Karpas-422 (cell line): ENCODE measurements at regions not wholly inside any gene's neighbourhood (a gene's known extent, or its start where the extent isn't known, plus 50 kb on each side); places are given as distances from the start of the nearest gene placed in this dataset.

Experiments used
- DNase-seq: peaks from one replicate; pipeline ENCODE4 v3.0.0-alpha.2; 2015
- H2AFZ ChIP-seq: fragments of 200-600 bp; sonication (generic); 2 replicates; pipeline ENCODE4 v1.6.1; 2014; ENCODE audit warnings: antibody characterized with exemption, low read length, mixed read lengths
- H3K27ac ChIP-seq: fragments of 200-600 bp; sonication (generic); 2 replicates; pipeline ENCODE4 v1.5.1; 2014; ENCODE audit warnings: mild to moderate bottlenecking, low read length, moderate library complexity
- H3K27me3 ChIP-seq: fragments of 200-600 bp; sonication (generic); 2 replicates; pipeline ENCODE4 v1.6.1; 2014; ENCODE audit warnings: low read length, mixed read lengths
- H3K36me3 ChIP-seq: fragments of 200-600 bp; sonication (generic); 2 replicates; pipeline ENCODE4 v1.6.1; 2014; ENCODE audit warnings: low read length, mixed read lengths; ENCODE audit not compliant: insufficient read depth
- H3K4me1 ChIP-seq: fragments of 200-600 bp; sonication (generic); 2 replicates; pipeline ENCODE4 v1.6.1; 2014; ENCODE audit warnings: mild to moderate bottlenecking, low read length, mixed read lengths
- H3K4me2 ChIP-seq: fragments of 200-600 bp; sonication (generic); 2 replicates; pipeline ENCODE4 v1.6.1; 2014; ENCODE audit warnings: low read length, low read depth, mild to moderate bottlenecking; ENCODE audit not compliant: poor library complexity, severe bottlenecking
- H3K4me3 ChIP-seq: fragments of 200-600 bp; sonication (generic); 2 replicates; pipeline ENCODE4 v1.5.1; 2014; ENCODE audit warnings: mild to moderate bottlenecking, antibody characterized with exemption, low read length, mixed read lengths
- H3K79me2 ChIP-seq: fragments of 200-600 bp; sonication (generic); 2 replicates; pipeline ENCODE4 v1.6.1; 2014; ENCODE audit warnings: mild to moderate bottlenecking, low read length, mixed read lengths
- H3K9ac ChIP-seq: fragments of 200-600 bp; sonication (generic); 2 replicates; pipeline ENCODE4 v1.6.0; 2014; ENCODE audit warnings: low read length
- H3K9me2 ChIP-seq: fragments of 200-600 bp; sonication (generic), shearing (Covaris generic); replicated peaks from 2 replicates; pipeline ENCODE4 v1.6.0; 2014; ENCODE audit warnings: mild to moderate bottlenecking, low read length, moderate library complexity; ENCODE audit not compliant: insufficient read depth
- H3K9me3 ChIP-seq: fragments of 300-700, 200-600 bp; sonication (generic); 2 replicates; pipeline ENCODE4 v1.6.1; 2014; ENCODE audit warnings: low read length, mixed read lengths
- H4K20me1 ChIP-seq: fragments of 200-600 bp; sonication (generic); 2 replicates; pipeline ENCODE4 v1.6.1; 2014; ENCODE audit warnings: mild to moderate bottlenecking, antibody characterized with exemption, low read length, low read depth; ENCODE audit not compliant: insufficient read depth

GRCh38 chr5:133888625-133888991 lies 79.8 kb downstream of the C5orf15 start:
- Histone ChIP-seq H2AFZ (no peak overlapping the region), H3K27ac (no peak overlapping the region), H4K20me1 (no peaks in the 10 kb centered on the region), H3K4me3 (no peak overlapping the region), H3K27me3 (no peaks in the 10 kb centered on the region), H3K36me3 (no peaks in the 10 kb centered on the region), H3K9me3 (no peaks in the 10 kb centered on the region), H3K4me2 (no peak overlapping the region), H3K9ac (no peak overlapping the region), H3K4me1 (no peaks in the 10 kb centered on the region), H3K79me2 (no peaks in the 10 kb centered on the region), H3K9me2 (no peaks in the 10 kb centered on the region)
- no peak for DNase-seq

- Histone ChIP-seq H3K27me3 (no peaks in the 10 kb centered on the region), H3K4me3 (no peak overlapping the region), H3K4me1 (no peaks in the 10 kb centered on the region), H4K20me1 (no peaks in the 10 kb centered on the region), H3K4me2 (no peak overlapping the region), H3K36me3 (no peaks in the 10 kb centered on the region), H3K27ac (no peak overlapping the region), H3K9me3 (no peaks in the 10 kb centered on the region), H2AFZ (no peak overlapping the region), H3K79me2 (no peaks in the 10 kb centered on the region), H3K9me2 (no peaks in the 10 kb centered on the region), H3K9ac (no peak overlapping the region)
- no peak for DNase-seq
Observed at GRCh38 chr5:133885566-133885965, 82.9 kb downstream of the C5orf15 start.

GRCh38 chr5:133884569-133885311 lies 83.7 kb downstream of the C5orf15 start:
- H2AFZ ChIP-seq, result no peak overlapping the region
- H3K36me3 ChIP-seq, result no peaks in the 10 kb centered on the region
- no peak overlapping the region for H3K4me3 ChIP-seq
- no peaks in the 10 kb centered on the region for H3K9me3 ChIP-seq
- no peaks in the 10 kb centered on the region for H3K79me2 ChIP-seq
- no peaks in the 10 kb centered on the region for H3K4me1 ChIP-seq
- H4K20me1 ChIP-seq, result no peaks in the 10 kb centered on the region
- H3K27ac ChIP-seq, result no peak overlapping the region
- no peak overlapping the region for H3K4me2 ChIP-seq
- no peaks in the 10 kb centered on the region for H3K9me2 ChIP-seq
- H3K27me3 ChIP-seq, result no peaks in the 10 kb centered on the region
- no peak overlapping the region for H3K9ac ChIP-seq
- DNase-seq, result no peak

GRCh38 chr5:133883916-133884315 lies 84.5 kb downstream of the C5orf15 start:
- Histone ChIP-seq H3K9me3 (no peaks in the 10 kb centered on the region), H3K79me2 (no peaks in the 10 kb centered on the region), H3K4me1 (no peaks in the 10 kb centered on the region), H3K4me3 (no peak overlapping the region), H3K4me2 (no peak overlapping the region), H3K27me3 (no peaks in the 10 kb centered on the region), H4K20me1 (no peaks in the 10 kb centered on the region), H3K9ac (no peak overlapping the region), H3K9me2 (no peaks in the 10 kb centered on the region), H3K27ac (no peak overlapping the region), H2AFZ (no peak overlapping the region), H3K36me3 (no peaks in the 10 kb centered on the region)
- no peak for DNase-seq

GRCh38 chr5:133882846-133883245 lies 85.6 kb downstream of the C5orf15 start:
- DNase-seq, result no peak
- no peak overlapping the region for H3K4me3 ChIP-seq
- H4K20me1 ChIP-seq, result no peaks in the 10 kb centered on the region
- no peaks in the 10 kb centered on the region for H3K9me2 ChIP-seq
- no peaks in the 10 kb centered on the region for H3K27me3 ChIP-seq
- no peak overlapping the region for H3K27ac ChIP-seq
- no peak overlapping the region for H3K9ac ChIP-seq
- peaks cover 5% of the 10 kb centered on the region for H3K4me1 ChIP-seq
- no peak overlapping the region for H3K4me2 ChIP-seq
- H3K79me2 ChIP-seq, result no peaks in the 10 kb centered on the region
- H3K36me3 ChIP-seq, result no peaks in the 10 kb centered on the region
- no peaks in the 10 kb centered on the region for H3K9me3 ChIP-seq
- no peak overlapping the region for H2AFZ ChIP-seq

- no peaks in the 10 kb centered on the region for H3K79me2 ChIP-seq
- DNase-seq, result no peak
- H3K36me3 ChIP-seq, result no peaks in the 10 kb centered on the region
- H3K4me3 ChIP-seq, result no peak overlapping the region
- H3K27ac ChIP-seq, result no peak overlapping the region
- no peak overlapping the region for H3K9ac ChIP-seq
- no peaks in the 10 kb centered on the region for H3K9me3 ChIP-seq
- peaks cover 10% of the 10 kb centered on the region for H3K4me1 ChIP-seq
- H3K27me3 ChIP-seq, result no peaks in the 10 kb centered on the region
- no peak overlapping the region for H2AFZ ChIP-seq
- H3K9me2 ChIP-seq, result no peaks in the 10 kb centered on the region
- H4K20me1 ChIP-seq, result no peaks in the 10 kb centered on the region
- H3K4me2 ChIP-seq, result no peak overlapping the region
Observed at GRCh38 chr5:133882389-133882695, 86.1 kb downstream of the C5orf15 start.

- Histone ChIP-seq H3K4me2 (no peak overlapping the region), H3K4me1 (peaks cover 11% of the 10 kb centered on the region), H3K79me2 (no peaks in the 10 kb centered on the region), H2AFZ (no peak overlapping the region), H4K20me1 (no peaks in the 10 kb centered on the region), H3K9me2 (no peaks in the 10 kb centered on the region), H3K27ac (no peak overlapping the region), H3K36me3 (no peaks in the 10 kb centered on the region), H3K9me3 (no peaks in the 10 kb centered on the region), H3K9ac (no peak overlapping the region), H3K4me3 (no peak overlapping the region), H3K27me3 (no peaks in the 10 kb centered on the region)
- DNase-seq, result no peak
Observed at GRCh38 chr5:133881576-133882388, 86.6 kb downstream of the C5orf15 start.

- Histone ChIP-seq H3K36me3 (no peaks in the 10 kb centered on the region), H3K27ac (no peak overlapping the region), H3K9me3 (no peaks in the 10 kb centered on the region), H3K27me3 (no peaks in the 10 kb centered on the region), H3K79me2 (no peaks in the 10 kb centered on the region), H3K4me3 (no peak overlapping the region), H3K4me1 (peaks cover 11% of the 10 kb centered on the region), H3K9ac (no peak overlapping the region), H2AFZ (no peak overlapping the region), H3K4me2 (no peak overlapping the region), H4K20me1 (no peaks in the 10 kb centered on the region), H3K9me2 (no peaks in the 10 kb centered on the region)
- DNase-seq, result no peak
Observed at GRCh38 chr5:133878236-133878555, 90.2 kb downstream of the C5orf15 start.
